OCI-M1 (cell line): ENCODE measurements at regions not wholly inside any gene's neighbourhood (a gene's known extent, or its start where the extent isn't known, plus 50 kb on each side); places are given as distances from the start of the nearest gene placed in this dataset.

Experiments
- DNase-seq: peaks from one replicate; lab custom pipeline; 2025; lab: John Stamatoyannopoulos, UW

GRCh38 chr13:42658019-42658418 is 84.1 kb downstream of the TNFSF11 start:
- DNase-seq: no peak

DNA sequence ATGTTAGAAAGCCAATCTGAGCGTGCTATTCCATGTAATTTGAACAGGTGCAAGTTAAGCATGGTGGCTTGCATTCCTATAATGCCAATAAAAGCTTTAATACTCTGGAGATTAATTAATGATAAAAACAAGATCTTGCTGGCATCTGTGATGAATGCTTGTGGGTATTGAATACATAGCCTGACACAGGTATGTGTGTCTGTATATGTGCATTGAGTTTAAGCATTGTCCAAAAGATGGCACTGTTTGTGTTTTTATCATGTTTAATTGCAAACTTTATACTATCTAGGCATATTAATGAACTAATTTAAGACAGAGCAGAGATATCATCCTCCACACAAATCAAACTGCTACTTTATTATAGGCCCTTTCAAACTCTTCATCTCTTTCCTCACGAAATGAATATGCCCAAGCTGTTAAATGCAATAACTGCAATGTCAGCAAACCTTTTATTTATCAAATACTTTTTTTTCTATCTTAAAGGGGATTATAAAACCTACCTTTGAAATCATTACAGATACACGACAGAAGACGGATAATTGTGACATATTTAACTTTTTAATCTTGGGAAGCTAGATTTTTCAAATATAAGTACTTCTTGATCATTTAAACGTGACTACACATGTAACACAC is 86.5 kb downstream of the TNFSF11 start:
- DNase-seq: peak; percentile 15

GRCh38 chr13:42667638-42668037 is 93.7 kb downstream of the TNFSF11 start:
- no peak for DNase-seq

DNA sequence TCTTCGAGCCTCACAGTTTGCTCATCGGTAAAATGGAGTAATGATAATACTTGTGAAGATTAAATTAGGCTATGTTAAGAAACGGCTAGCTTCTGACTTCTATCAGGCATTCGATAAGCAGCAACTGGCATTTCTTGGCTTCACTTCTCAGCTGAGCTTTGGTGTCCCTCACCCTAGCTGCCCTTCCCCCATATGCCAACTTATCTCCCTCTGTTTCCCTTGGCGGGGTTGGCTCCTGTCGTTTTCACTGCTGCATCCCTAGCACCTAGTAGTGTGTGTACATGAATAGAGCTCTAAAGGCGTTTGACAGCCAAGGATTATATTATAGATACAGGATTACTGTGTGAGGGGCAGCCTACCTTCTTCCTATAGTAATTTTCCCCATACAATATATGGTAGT is 97.5 kb downstream of the TNFSF11 start:
- no peak for DNase-seq

DNA sequence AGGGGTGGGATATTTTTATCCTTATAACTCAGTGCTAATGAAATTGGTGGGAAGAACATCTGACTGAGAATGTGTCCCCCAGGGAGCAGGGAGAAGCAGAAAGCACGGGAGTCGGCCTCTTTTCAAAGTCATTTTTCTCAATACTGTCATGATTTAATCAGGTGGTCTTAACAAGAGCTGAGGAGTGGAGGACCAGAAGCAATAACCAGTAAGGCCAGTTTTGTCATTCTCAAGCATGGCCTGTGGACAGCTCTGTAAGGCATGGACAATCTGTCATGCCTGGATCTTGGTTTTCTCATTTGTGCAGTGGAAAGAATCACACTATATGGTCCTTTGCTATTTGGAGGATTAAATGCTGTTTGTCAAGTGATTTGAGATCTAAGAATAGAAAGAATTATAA is 99.7 kb downstream of the TNFSF11 start:
- DNase-seq: no peak

DNA sequence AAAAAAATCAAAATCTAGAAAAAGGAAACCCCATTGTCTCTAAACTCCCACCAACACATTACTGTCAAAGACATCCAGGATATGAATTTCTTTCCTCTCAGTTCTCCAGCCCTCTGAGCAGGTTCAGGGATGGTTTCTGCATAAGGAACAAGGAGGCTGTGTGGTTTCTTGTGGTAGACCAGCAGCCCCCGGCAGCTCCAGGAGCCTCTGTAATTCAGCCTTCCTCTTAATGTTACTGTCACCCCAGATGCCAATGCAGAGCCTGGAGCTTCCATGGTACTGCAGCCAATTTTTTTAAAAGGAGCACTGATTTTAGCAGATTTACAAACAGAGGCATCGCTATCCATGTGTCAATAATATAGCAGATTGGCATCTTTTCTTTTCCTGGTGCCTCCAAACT is 100.6 kb upstream of the FAM216B start:
- DNase-seq: peak; percentile 2

DNA sequence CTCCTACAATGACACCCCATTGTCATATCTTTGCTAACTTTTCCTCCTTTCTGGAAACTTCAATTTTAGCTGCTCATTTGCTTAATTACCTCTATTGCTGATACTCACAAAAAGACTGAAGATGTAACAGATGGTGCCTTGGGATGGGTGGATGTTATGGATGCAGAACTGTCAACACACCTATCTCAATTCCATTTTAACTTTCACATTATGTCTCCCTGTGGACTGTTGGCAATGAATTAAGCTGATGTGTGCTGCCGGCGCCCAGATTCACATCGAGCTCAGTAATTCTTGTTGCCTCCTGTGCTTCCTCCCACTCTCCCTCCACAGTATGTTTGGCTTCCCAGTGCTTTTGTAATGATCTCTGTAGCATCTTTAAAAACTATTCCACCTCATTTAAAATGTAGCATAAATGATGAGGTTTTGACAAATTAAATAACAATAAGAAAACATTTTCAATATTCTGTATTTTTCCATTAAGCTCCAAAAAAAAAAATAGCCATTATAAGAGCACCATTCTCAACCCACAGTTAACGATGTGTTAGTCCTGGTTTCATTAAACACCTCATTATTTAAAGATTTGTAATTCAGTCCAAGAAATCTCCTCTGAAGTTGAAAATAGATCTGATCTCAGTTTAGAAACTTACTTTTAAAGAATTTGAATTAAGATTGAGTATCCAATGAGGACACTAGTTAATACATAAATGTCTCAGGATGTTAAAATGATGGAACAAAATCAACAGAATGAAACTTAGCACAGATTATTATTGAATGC is 99.9 kb upstream of the FAM216B start:
- no peak for DNase-seq

GRCh38 chr13:42684226-42684625 is 97.2 kb upstream of the FAM216B start:
- no peak for DNase-seq

- no peak for DNase-seq
These were observed 95.6 kb upstream of the FAM216B start for GRCh38 chr13:42685751-42686150.

- no peak for DNase-seq
These were observed 95.2 kb upstream of the FAM216B start for GRCh38 chr13:42686165-42686564.

- no peak for DNase-seq
These were observed 92.6 kb upstream of the FAM216B start for GRCh38 chr13:42688821-42689220.

DNA sequence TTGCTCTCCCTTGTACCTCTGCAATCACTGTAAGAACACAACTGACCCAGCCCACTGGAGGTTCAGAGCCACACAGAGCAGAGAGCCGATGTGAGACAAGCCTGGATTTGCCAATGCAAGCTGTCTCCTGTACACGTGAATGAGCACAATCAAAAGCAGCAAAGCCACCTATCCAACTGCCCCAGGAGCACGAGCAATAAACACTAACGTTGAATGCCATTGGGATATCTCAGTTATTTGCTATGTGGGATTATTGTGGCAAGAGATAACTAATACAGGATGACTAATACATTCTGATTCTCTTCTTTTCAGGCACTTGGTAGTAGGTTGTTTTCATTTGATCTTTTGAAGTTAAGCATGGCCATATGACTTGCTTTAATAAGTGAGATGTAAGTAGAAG is 85.2 kb upstream of the FAM216B start:
- DNase-seq: no peak

- no peak for DNase-seq
These were observed 81.5 kb upstream of the FAM216B start for GRCh38 chr13:42699912-42700311.

- DNase-seq: no peak
These were observed 78.7 kb upstream of the FAM216B start for GRCh38 chr13:42702716-42703115.

DNA sequence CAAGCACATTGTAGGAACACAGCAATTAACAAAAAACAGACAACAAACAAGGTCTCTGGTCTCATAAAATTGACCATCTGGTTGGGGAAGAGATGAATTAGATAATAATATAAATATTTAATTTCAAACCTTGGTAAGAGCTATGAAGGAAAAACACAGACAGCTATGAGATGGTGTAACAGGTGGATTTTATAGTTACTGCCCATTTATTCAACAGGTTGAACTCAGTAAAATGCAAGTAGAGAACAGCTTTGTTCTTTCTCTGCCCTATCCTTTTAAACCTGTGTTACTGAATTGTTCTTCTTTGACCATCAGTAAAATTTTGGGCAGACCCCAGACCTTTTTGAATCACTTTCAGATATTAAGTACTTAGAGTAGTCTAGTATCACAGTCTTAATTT is 77.6 kb upstream of the FAM216B start:
- no peak for DNase-seq

- DNase-seq: no peak
These were observed 75.1 kb upstream of the FAM216B start for GRCh38 chr13:42706286-42706685.

- no peak for DNase-seq
These were observed 74.3 kb upstream of the FAM216B start for GRCh38 chr13:42707048-42707447.

DNA sequence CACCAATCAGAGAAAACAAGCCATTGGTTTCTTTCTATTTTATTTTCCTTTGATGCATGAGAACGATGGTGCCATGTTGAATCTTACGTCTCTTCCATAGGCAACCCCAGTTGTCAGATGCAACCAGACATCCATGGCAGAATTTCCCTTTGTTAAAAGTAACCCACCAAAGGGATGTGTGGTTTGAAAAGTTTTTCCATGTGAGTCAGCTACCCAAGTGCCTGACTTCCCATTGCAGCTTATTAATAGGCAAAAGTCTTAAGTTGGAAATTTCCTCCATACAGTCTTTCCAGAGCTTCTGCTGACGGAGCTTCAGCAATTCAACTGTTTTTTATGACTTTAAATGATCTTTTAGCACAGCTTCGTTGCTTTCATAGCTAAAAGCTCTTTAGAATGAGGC is 73.8 kb upstream of the FAM216B start:
- no peak for DNase-seq

GRCh38 chr13:42708391-42708790 is 73.0 kb upstream of the FAM216B start:
- no peak for DNase-seq

GRCh38 chr13:42709276-42709675 is 72.1 kb upstream of the FAM216B start:
- DNase-seq: no peak

DNA sequence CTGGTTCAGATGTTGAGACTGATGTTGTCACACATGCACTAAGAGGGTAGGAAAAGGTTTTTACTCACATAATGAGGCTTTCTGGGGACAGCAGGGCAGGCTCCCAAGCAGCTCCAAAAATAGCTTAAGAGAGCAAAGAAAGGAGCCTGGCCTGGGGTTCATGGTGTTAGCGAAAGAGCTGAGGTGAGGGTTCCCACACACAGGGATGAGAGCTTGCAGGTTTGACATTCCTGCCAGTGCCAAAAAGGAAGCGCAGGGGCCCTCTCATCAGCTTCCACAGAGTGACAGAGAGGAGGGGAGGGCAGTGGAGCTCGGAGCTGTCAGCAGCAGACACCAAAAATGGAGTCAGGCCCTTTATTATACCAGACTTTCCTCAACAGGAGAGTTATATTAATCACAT is 65.5 kb upstream of the FAM216B start:
- no peak for DNase-seq

DNA sequence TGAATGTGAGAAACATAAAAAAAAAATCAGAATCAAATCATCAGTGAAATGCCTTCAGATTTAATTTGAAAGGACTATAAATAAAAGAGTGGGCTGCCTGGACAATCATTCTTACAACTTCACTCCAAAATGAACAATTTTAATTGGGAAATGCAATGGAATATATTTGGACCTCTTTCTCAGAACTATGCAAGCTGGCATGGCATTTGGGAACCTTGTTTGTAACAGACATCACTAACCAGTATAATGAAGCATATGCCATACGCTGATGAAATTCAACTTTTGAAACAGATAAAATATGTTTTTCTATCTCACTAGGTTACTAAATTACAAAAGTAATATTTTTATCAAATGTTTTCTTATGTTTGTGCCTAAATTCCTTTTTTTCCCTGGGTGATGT is 64.2 kb upstream of the FAM216B start:
- DNase-seq: no peak

- peak; percentile 93 for DNase-seq
These were observed 61.1 kb upstream of the FAM216B start for GRCh38 chr13:42720113-42720857.
